ENCODE measurements at regions not wholly inside any gene's neighbourhood (a gene's known extent, or its start where the extent isn't known, plus 50 kb on each side); places are given as distances from the start of the nearest gene placed in this dataset.
"Not testable (repeated sequence)": the region's sequence is repeated elsewhere in the genome, so short reads cannot be mapped to it uniquely, and the experiment has no call there.

DNA sequence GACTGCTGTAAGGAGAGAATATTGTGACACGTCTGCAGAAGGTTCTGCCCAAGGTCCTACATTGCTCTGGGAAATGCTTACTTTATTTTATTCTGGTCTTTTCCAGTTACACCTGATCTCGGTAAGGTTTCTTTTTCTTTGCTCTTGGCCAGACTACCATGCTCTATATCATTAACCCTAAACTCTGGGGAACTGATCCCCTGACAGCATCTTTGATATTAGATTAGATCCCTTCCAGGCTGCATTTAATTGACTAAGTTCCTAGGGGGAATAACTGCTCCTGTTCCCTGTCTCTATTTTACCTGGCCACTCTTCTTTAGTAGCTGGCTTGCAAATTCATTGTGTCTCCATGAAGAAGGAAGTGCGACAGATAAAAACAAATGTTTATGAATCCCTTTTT is 243.5 kb downstream of the MAT2B start:
- Histone ChIP-seq H4K20me1 (ENCODE audit: insufficient read depth, low read length) (no peaks in the 10 kb centered on the region), H3K27me3 (ENCODE audit: insufficient read depth, low read length) (no peaks in the 10 kb centered on the region), H3K79me2 (ENCODE audit: insufficient read depth, low read length) (no peaks in the 10 kb centered on the region), H3K9ac (ENCODE audit: low read length) (no peak overlapping the region), H3K36me3 (ENCODE audit: insufficient read depth, low read length) (no peaks in the 10 kb centered on the region), H3K4me3 (ENCODE audit: low read depth, low read length, poor library complexity, severe bottlenecking) (no peak overlapping the region), H3K4me1 (ENCODE audit: insufficient read depth, low read length, severe bottlenecking) (no peaks in the 10 kb centered on the region), H3K9me2 (ENCODE audit: low read depth, low read length) (no peaks in the 10 kb centered on the region; the same call in 1 of the 2 replicates), H3K9me3 (ENCODE audit: low read length) (no peaks in the 10 kb centered on the region), H3K4me2 (ENCODE audit: low read length) (no peak overlapping the region), H3K27ac (ENCODE audit: low read depth, low read length, poor library complexity, severe bottlenecking) (no peak overlapping the region), H2AFZ (ENCODE audit: low read length) (no peak overlapping the region), H3F3A (ENCODE audit: insufficient read depth, low read length) (no peaks in the 10 kb centered on the region)
- TF ChIP-seq EZH2 (IDR thresholded peaks at IDR 0.05; ENCODE audit: borderline replicate concordance, low read length): no peak
- TF ChIP-seq, protein P1, sequence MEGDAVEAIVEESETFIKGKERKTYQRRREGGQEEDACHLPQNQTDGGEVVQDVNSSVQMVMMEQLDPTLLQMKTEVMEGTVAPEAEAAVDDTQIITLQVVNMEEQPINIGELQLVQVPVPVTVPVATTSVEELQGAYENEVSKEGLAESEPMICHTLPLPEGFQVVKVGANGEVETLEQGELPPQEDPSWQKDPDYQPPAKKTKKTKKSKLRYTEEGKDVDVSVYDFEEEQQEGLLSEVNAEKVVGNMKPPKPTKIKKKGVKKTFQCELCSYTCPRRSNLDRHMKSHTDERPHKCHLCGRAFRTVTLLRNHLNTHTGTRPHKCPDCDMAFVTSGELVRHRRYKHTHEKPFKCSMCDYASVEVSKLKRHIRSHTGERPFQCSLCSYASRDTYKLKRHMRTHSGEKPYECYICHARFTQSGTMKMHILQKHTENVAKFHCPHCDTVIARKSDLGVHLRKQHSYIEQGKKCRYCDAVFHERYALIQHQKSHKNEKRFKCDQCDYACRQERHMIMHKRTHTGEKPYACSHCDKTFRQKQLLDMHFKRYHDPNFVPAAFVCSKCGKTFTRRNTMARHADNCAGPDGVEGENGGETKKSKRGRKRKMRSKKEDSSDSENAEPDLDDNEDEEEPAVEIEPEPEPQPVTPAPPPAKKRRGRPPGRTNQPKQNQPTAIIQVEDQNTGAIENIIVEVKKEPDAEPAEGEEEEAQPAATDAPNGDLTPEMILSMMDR (IDR thresholded peaks at IDR 0.05; ENCODE audit: low read length): no peak

DNA sequence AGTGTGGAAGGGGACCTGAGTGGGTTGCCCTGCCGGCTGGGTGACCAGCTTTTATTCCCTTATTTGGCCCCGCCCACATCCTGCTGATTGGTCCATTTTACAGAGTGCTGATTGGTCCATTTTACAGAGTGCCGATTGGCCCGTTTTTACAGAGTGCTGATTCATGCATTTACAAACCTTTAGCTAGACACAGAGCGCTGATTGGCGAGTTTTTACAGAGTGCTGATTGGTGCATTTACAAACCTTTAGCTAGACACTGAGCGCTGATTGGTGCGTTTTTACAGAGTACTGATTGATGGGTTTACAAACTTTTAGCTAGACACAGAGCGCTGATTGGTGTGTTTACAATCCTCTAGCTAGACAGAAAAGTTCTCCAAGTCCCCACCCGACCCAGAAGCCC is 245.0 kb downstream of the MAT2B start:
- H3K9ac ChIP-seq (ENCODE audit: low read length); H3K4me2 ChIP-seq (ENCODE audit: low read length); H3K4me3 ChIP-seq (ENCODE audit: low read depth, low read length, poor library complexity, severe bottlenecking); H3K9me2 ChIP-seq (ENCODE audit: low read depth, low read length); H3K27ac ChIP-seq (ENCODE audit: low read depth, low read length, poor library complexity, severe bottlenecking); H3K9me3 ChIP-seq (ENCODE audit: low read length); H3K36me3 ChIP-seq (ENCODE audit: insufficient read depth, low read length); H3F3A ChIP-seq (ENCODE audit: insufficient read depth, low read length); H3K4me1 ChIP-seq (ENCODE audit: insufficient read depth, low read length, severe bottlenecking); H3K27me3 ChIP-seq (ENCODE audit: insufficient read depth, low read length); H4K20me1 ChIP-seq (ENCODE audit: insufficient read depth, low read length); H3K79me2 ChIP-seq (ENCODE audit: insufficient read depth, low read length); H2AFZ ChIP-seq (ENCODE audit: low read length): not testable (repeated sequence)

DNA sequence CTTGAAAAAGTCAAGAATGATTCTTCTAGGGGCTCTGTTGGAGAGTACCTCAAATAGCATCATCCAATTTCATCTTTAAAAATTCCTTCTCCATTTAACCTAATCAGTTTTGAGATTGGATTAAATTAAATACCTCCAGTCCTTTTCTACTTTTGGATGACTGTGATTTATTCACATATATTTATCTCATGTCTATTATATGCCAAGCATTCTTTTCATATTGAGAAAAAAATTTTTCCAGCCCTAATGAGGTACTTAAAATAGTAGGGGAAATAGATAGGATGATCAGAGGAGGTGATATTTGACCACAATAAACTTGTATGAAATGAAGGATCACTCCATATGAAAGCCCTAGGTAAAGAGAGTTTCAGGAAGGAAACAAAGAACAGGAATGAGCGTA is 250.1 kb downstream of the MAT2B start:
- no peak overlapping the region for H3K9ac ChIP-seq (ENCODE audit: low read length)
- no peak overlapping the region for H3K4me2 ChIP-seq (ENCODE audit: low read length)
- H3K36me3 ChIP-seq (ENCODE audit: insufficient read depth, low read length): no peaks in the 10 kb centered on the region
- no peak overlapping the region for H3K27ac ChIP-seq (ENCODE audit: low read depth, low read length, poor library complexity, severe bottlenecking)
- H3K4me3 ChIP-seq (ENCODE audit: low read depth, low read length, poor library complexity, severe bottlenecking): no peak overlapping the region
- H3K27me3 ChIP-seq (ENCODE audit: insufficient read depth, low read length): no peaks in the 10 kb centered on the region
- no peaks in the 10 kb centered on the region for H3K4me1 ChIP-seq (ENCODE audit: insufficient read depth, low read length, severe bottlenecking)
- H3F3A ChIP-seq (ENCODE audit: insufficient read depth, low read length): no peaks in the 10 kb centered on the region
- H4K20me1 ChIP-seq (ENCODE audit: insufficient read depth, low read length): no peaks in the 10 kb centered on the region
- H3K9me3 ChIP-seq (ENCODE audit: low read length): no peaks in the 10 kb centered on the region
- TF ChIP-seq, protein P1 (IDR thresholded peaks at IDR 0.05; ENCODE audit: low read length): no peak
- no peak for TF ChIP-seq EZH2 (IDR thresholded peaks at IDR 0.05; ENCODE audit: borderline replicate concordance, low read length)
- no peaks in the 10 kb centered on the region for H3K79me2 ChIP-seq (ENCODE audit: insufficient read depth, low read length)
- no peak overlapping the region for H2AFZ ChIP-seq (ENCODE audit: low read length)
- no peaks in the 10 kb centered on the region; the same call in 1 of the 2 replicates for H3K9me2 ChIP-seq (ENCODE audit: low read depth, low read length)

GRCh38 chr5:163756170-163756569 is 250.8 kb downstream of the MAT2B start:
- no peaks in the 10 kb centered on the region for H3K27me3 ChIP-seq (ENCODE audit: insufficient read depth, low read length)
- TF ChIP-seq EZH2 (IDR thresholded peaks at IDR 0.05; ENCODE audit: borderline replicate concordance, low read length): no peak
- TF ChIP-seq, protein P1 (IDR thresholded peaks at IDR 0.05; ENCODE audit: low read length): no peak
- H2AFZ ChIP-seq (ENCODE audit: low read length): no peak overlapping the region
- H3K9ac ChIP-seq (ENCODE audit: low read length): no peak overlapping the region
- H3F3A ChIP-seq (ENCODE audit: insufficient read depth, low read length): no peaks in the 10 kb centered on the region
- no peak overlapping the region for H3K27ac ChIP-seq (ENCODE audit: low read depth, low read length, poor library complexity, severe bottlenecking)
- no peaks in the 10 kb centered on the region for H3K79me2 ChIP-seq (ENCODE audit: insufficient read depth, low read length)
- no peaks in the 10 kb centered on the region for H3K4me1 ChIP-seq (ENCODE audit: insufficient read depth, low read length, severe bottlenecking)
- H3K9me2 ChIP-seq (ENCODE audit: low read depth, low read length): no peaks in the 10 kb centered on the region; the same call in 1 of the 2 replicates
- no peaks in the 10 kb centered on the region for H3K9me3 ChIP-seq (ENCODE audit: low read length)
- no peaks in the 10 kb centered on the region for H3K36me3 ChIP-seq (ENCODE audit: insufficient read depth, low read length)
- no peaks in the 10 kb centered on the region for H4K20me1 ChIP-seq (ENCODE audit: insufficient read depth, low read length)
- H3K4me3 ChIP-seq (ENCODE audit: low read depth, low read length, poor library complexity, severe bottlenecking): no peak overlapping the region
- H3K4me2 ChIP-seq (ENCODE audit: low read length): no peak overlapping the region
